NCI-H1436 (cell line): ENCODE measurements at regions not wholly inside any gene's neighbourhood (a gene's known extent, or its start where the extent isn't known, plus 50 kb on each side); places are given as distances from the start of the nearest gene placed in this dataset.

Experiments used
- DNase-seq: peaks from one replicate; lab custom pipeline; 2025; lab: John Stamatoyannopoulos, UW

DNA sequence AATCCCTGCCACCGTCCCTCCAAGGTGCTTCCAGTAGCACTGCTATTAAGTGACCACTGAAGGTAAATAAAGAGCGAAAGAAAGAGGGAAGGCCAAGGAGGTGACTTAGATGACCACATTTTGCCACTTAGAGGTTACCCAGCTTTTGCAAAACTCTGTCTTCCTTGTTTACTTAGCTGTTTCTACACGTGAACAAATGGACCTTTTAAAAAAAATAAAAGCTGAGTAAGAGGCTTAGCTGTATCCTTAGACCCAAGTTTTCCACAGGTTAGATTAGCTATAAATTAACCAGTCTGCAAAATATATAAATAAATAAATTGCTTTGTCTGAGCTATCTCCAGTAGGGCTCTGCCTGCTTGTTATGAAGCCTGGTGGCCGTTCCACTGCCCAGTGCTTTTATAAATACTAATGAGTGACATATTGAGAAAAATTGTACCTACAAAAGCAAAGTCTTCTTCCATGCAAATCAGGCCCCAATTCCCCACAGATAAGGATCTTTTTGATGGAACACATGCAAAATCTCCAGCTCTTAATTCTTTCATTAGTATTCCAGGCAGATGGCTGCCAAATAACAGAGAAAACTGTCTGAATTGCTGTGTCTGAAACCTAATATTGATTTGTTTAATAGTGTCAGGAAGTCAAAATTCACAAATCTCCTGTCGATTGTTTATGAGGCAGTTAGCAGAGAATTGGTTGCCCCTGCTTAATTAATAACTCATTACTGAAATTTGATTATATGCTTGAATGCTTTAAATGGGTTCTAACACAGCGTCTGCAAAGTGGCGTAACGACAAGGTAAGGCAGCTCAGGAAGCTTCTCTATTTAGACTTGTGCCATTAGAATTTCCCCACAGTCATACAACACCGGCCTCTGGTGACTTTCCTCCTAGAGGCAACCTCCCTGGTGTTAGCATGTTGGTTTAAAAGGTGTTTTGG is 176.7 kb downstream of the EMX2 start:
- no peak for DNase-seq

DNA sequence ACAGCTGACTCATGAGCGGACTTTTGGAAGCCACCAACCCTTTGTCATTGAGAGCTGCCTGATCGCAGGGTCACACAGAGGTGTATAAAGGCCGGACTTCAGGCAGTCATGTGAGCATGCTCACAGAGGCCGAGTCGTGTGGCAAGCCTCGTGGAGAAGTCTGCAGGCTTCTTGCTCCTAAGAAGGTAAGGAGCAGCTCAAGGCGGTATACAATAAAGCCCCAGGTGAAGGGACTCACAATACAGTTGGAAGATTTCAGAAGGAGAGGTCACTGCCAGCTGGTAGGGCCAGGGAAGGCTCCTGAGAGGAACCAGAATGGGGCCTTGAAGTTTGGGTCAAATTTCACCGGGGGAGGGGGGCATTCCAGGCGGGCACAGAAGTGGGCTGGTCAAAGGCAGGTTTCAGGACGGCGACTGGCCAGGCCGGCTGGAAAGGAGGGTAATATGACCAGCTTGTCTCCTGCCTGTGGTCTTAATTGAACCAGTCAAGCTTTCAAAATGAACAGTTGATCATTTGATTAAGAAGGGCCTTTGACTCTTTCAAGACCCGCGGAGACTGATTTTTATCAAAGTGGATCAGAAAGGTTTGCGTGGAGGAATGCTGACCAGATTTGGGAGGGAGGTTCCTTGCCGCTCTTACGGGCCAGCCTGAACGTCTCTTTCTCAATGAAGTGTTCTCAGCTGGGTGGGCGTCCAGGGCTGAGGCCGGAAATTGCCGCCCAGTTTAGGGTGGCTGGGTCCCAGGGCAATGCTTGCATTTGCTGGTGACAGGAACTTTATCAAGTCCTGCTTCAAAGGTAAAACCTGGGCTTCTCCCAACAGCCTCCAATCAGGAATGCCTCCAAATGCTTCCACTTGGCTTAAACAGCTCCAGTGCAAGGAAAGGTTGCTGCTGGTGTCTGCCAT is 178.6 kb downstream of the EMX2 start:
- no peak for DNase-seq

DNA sequence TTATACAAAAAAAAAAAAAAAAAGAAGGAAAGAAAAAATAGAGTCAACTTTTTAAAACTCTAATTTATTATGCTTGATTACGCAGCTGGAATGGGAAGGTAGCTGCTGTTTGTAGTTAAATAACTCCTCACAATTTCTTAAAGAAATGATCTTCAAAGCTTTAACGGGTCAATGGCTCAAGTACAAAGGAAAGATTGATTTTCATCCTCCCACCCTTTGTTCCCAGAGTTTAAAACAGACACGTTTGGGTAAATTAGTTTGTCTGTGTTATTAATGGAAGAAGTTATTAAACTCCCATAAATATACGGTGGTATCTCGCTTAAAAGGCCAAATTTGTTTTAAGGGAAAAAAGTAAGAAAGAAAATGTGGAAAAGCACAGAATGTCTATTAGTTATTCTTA is 179.3 kb downstream of the EMX2 start:
- no peak for DNase-seq

DNA sequence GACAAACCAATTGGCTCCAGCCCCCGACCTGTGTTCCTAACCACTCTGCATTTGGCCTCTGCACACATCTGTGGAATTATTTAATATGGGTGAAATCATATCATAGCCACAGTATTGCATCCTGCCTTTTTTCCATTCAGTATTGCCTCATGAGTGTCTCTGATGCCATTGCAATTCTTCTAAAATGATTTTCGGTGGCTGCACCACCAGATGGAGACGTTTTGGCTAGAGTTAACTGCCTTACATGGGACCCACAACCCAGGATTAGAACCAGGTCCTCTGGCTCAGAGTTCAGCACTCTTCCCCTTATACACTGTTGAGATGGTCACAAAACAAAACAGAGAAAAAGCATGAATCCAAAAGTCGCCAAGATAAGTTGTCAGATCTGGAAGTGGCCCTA is 180.8 kb downstream of the EMX2 start:
- no peak for DNase-seq

DNA sequence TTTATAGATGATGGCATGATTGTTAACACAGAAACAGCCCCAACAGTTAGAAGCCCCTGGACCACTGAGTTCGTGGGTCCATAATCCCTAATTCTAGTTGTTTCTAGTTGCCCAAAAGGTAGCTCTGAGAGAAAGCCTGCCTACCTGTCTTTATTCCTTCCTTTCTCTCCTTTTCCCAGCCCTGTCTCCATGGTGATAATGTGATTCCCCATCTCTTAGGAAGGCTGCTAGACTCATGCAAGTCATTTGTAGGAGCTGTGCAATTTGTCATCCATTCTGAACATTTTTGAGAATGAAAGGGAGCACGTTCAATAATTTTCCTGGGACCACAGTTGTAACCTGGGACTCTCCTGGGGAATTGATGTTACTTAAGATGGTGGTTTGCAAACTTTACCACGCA is 183.4 kb downstream of the EMX2 start:
- no peak for DNase-seq

DNA sequence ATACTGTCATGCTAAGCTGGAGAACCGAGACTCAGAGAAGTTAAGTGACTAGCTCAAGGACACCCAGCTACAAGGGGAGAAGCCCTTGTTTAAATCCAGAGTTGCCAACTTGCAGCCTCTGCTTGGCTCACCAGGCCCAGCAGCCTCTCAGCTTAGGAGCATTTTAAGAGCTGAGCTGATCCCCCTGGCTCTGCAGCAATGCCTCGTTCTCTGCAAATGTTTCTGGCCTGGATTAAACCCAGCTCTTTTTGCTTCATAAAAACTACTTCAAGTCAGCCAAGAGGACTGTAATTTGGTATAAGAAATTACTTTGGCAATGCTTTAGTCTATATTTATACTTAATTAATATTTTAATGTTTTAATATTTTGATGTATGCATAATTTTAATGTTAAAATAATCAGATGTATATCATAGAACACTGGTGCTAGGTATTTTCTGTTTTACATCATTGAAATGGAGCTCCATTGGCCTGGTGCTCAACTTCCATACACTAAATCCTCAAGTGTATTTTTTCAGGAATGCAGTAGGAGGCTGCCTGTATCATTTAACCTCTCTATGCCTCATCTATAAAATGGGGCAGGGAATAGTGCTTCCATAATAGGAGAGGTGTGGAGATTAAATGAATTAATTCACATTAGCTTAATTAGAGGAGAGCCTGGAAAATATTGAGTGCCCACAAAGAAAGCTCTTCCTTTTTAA is 184.2 kb downstream of the EMX2 start:
- DNase-seq: no peak

DNA sequence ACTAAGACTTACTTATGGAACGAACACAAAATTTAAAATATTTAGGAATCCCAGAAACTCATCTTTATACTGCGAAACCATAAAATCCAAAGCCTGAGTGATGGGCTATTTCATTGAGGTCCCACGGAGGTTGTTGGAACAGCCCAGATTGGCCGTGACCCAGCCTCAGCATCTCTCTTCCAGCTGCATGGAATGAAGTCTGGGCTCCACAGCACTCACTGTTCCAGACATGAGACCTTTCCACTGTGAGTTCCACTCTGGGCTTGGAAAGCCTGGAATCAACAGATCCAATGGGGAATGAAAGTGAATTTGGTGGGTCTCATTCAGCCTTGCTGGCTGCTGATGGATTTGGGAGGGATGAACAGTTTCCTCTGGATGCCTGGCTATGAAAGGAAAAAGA is 184.9 kb downstream of the EMX2 start:
- no peak for DNase-seq

DNA sequence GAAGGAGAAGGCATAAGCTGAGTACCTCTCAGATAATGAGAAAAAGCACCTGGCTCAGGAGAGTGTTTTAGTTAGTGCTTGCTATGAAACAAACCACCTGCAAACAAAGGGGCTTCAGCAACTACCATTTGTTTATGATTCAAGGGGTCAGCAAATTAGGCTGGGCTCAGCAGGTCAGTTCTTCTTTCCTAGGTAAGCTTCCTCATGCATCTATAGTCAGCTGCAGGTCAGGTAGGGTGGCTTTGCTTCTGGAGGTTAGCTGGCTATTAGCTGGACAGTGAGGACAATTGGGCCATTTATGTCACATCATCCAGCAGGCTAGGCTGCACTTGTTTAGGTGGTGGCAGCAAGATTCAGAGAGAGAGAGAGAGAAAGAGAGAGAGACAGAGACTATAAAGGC is 185.5 kb downstream of the EMX2 start:
- DNase-seq: no peak

DNA sequence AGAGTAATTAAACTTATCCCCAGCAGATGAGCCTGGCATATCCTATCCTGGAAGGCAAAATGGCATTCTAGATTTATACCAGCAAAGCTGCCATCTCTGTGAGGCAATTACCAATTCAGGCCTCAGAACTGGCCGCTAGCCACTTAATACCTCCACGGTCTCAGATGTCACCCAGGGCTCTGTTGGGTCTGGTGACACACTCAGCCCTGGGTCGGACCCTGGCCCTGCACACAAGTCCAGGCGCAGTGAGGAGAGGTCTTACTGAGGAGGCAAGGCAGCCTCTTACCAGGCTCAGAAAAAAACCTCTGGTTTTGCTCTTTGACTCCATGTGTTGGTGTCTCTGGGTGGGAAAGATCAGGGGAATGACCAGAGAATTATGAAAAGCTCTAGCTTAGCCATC is 186.6 kb downstream of the EMX2 start:
- no peak for DNase-seq

DNA sequence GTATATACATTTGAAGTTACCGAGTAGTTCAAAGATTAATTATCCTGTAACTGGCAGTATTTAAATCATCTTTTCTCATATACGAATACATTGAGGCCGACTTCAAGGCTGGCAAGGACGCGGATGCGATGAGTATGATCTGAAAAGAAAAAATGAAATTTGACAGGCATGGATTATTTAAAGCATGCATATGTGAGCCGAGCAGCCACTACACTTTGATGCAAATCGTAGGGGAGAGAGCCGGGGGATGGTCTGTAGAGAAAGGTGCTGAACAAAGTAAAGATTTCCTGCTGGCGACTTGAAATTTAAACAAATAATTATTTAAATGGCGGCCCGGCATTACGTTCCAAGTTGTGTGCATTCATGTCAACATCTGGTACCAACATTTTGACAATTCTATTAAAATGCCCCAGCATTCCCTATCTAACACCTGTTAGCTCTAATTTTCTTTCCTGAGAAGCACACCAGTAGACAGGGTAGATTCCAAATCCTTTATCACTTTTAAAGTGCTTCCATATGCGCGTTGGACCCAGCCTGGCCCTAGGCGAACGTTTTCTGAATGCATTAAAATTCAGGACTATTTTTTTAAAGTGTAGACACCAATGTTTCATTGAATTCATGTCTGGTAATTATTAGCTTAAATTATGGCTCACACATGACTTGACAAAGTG is 188.7 kb downstream of the EMX2 start:
- DNase-seq: no peak

DNA sequence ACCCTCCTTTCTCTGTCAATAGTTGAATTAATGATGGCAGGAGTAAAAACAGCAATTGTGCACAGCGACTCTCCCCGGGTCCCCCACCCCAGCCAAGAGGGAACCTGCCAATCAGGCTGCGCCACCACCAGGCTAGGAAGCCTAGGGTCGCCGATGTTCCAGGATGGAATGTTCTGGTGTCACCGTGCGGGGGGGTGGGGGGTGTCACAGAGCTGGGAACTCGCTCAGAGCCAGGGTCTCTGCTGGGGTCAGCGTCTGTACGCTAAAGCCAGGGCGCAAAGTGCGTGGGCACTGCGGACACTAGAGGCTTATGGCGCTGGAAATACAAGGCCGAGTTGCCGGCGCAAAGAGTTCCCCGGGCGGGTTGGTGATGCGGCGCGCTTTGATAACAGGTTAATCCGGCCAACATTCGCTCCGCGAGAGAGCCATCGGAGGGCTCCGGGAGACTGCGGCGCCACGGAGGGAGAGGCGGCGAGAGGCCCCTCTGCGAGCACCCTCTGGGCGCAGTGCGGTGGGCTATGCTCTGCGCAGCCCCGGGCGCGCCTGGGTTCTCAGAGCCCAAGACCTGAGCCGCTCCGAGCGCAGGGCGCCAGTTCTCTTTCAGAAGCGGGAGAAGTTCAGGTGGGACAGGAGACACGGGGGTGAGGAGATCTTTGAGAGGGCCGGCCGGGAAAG is 192.3 kb downstream of the EMX2 start:
- no peak for DNase-seq

DNA sequence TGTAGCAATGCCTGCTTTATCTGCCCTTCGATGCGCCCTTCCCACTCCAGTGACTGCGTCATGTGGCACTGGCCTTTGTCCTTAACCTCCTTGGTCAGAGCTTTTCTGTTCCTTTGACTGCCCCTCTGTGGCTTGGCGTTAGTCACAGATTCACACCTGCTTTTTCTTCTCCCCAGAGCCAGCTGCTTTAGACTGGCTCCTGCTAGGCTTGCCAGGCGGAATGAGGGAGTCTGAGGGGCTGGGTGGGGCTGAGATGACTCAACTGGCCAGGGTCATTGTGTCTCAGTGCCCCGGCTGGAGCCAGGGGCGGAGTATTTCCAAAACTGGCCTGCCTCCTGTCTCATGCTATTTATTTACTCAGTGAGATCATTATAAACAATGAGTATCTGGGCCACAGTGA is 194.1 kb downstream of the EMX2 start:
- DNase-seq: no peak

DNA sequence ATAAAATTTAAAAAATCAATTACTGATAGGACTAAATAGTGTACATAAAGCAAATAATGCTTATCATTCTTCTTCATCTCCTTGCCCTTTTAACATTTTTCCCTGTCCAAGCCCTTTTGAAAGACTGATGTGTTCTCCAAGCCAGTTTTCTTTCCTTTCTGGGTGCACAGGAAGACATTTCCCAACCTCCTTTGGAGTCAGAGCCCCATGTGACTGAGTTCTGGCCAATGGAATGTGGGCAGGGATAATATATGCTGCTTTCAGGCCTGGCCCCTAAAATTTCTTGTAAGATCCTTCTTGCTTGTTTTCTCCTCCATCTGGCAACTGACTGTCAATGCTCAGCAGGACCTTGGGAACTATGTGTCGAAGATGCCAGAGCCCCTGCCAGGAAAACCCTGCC is 197.5 kb downstream of the EMX2 start:
- no peak for DNase-seq

DNA sequence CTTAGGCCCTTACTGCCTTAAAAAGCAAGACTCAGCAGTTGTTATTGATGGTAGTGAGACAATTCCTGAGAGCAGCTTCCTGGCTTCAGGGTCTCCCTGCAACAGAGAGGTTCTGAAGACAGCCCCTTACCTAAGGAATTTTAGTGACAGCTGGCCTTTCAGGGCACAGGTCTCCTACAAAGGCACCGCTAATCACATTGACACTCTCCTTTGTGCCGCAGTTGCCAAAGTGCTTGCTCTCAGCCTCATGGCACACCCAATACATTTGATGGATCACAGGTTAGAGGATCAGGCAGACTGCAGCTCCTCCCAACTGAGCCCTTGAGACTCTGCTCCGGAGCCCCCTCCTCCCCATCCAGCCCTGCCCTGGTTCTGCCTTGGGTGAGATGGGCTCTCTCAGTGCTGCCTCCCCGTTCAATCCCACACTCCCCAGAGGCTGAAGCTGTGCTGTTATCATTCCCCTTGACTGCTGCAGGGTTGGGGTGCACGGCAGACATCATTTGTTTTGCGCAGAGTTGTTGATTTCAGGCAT is 198.2 kb downstream of the EMX2 start:
- no peak for DNase-seq

DNA sequence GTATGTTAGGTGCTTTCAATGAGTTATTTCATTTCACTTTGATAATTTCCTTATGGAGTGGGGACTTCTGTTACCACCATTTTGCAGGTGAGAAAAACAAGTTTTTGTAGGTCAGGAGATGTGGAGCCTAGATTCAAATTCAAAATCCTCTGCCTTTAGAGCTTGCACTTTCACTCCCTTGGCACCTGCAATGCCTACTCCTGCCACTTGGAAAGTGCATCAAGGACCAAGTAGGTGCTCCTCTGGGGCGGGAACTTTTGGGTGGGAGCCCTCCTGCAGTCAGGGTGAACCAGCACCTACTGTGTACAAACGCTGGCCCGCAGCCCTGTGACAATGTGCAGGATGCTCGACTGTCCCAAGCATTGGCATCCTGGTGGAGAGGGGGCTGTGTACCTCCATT is 199.0 kb downstream of the EMX2 start:
- no peak for DNase-seq

DNA sequence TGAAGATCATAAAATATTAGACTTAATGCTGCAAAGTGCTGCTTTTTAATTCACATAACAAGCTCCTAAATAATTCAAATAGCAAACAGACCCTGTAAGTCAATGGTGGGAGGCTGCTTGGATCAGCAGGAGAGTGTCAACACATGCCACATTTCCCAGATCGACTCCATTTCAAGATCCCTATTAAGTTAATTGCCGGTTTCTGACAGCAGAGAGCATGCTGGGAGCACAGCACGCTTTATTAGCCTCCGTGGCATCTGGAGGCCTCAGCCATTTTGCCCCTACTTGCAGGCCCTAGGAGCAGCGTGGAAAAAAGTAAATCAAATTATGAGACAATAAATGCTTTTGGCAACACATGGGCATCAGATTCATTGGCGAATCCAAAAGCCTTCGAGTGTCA is 201.0 kb downstream of the EMX2 start:
- DNase-seq: no peak

DNA sequence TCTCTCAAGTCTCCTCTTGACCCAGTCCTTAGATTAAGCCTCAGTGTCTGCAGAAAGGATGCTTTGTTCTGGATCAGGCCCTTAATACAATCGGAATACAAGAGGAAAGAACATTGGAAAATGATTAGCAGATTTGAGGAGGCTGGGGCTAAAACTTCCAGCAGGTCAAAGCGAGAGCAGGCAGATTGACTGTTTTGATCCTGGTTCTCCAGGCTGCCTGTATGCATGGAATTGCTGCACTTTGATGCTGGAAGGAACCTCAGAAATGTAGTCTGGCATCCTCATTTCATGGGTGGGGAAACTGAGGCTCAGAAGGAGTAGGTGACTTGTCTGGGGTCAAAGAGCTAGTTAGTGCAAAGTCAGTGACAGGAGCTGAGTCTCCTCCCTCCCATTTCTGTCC is 202.8 kb downstream of the EMX2 start:
- no peak for DNase-seq

DNA sequence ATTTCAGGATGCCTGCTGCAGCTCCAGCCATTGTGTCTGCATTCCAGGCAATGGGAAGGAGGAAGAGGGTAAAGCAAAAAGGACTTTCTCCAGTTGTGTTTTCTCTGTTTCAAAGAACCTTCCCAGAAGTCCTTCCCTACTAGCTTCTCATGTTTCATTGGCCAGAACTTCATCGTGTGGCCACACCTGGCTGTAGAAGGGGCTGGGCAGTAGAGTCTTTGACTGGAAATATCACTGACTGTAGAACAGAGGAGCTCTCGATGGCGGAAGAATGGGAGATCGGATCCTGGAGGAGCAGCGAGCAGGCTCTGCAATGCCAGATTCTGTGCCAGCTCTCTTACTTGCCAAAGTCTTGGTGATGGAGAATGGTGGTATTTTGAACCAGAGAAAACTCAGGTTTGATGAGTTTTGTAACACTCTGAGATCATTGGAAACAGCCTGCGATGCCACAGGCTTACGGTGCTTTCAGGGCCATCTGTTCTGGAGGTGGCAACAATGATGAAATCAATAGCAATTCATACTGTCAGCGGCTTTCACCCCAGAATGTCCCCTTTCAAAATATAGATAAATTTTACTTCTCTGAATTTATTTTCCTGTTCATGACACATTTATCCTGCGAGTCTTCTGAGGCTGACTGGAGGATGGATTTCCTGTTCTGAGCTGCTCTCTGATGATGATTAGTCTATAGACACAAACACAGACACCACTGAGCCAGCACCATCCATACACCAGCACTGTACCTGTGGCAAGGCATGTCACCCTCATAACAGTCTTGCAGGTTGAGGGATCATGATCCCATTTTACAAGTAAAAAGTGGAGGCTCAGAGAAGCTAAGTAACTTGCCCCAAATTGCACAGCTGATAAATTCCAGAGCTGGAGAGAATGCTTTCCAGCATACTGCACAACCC is 204.2 kb downstream of the EMX2 start:
- DNase-seq: no peak

DNA sequence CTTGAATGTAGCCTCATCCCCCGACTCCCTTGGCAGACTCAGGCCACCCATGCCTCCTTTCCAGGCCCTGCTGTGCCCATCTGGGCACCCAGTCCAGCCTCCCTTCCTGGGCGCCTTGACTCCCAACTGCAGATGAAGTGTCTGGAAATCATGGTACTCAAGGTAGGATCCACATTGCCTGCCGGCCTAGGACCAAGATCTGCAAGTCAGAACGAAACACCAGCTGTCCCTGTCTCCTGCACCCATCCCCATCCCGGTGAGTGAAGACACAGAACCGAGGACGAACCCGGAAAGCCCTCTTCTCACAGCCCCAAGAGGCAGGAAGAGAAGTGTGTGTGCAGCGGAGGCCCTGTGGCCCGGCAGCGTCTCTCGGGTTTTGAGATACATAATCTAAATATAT is 205.1 kb downstream of the EMX2 start:
- DNase-seq: no peak

DNA sequence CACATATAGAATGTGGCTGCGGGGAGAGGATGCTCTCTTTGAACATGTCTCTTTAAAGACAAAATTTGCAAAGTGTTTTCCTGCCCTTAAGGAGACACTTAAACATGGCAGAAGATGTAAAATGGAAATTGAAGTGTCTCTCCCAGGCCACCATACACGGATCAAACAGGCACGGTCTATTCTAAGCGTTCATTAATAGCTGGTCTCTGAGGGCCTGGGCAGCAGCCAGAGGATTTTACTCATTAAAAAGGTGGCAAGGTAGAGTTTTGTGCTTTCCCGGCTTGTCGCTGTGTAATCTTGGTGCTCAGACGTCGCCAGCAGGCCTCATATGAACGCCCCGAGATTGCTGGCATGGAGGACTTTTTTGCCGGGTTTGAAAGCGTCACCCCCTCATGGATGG is 205.5 kb downstream of the EMX2 start:
- no peak for DNase-seq
